ENCODE measurements at regions not wholly inside any gene's neighbourhood (a gene's known extent, or its start where the extent isn't known, plus 50 kb on each side); places are given as distances from the start of the nearest gene placed in this dataset.

DNA sequence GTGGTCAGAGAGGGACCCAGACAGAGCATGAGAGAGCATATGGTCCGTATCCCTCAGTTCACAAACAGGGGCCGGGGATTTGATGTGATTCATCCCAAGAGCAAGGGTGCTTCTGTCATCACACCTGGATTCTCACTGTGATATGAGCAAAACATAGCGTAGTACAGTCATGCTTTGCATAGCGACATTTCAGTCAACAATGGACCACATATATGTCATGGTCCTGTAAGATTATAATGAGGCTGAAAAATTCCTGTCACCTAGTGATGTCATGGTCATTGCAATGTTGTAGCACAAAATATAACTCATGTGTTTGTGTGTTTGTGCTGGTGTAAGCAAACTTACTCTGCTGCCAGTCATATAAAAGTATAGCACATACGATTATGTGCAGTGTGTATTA is 207.4 kb upstream of the CDH13 start:
- intact Hi-C loops (cut with micrococcal nuclease): no loop called here
- Histone ChIP-seq H3K79me1 (ENCODE audit: low read depth in 1 of 2, low read length in 2 of 2) (no peaks in the 10 kb centered on the region), H2AK9ac (replicated peaks; ENCODE audit: low read depth, low read length, poor library complexity) (no peak overlapping the region)

More for the DNA sequence above, 207.4 kb upstream of the CDH13 start:
- no peak overlapping the region for H4K5ac ChIP-seq (ENCODE audit: low read depth, low read length)
- no peak overlapping the region for H3K9ac ChIP-seq (ENCODE audit: low read depth, low read length)
- DNase-seq (no peak), ATAC-seq (ENCODE audit: low read depth) (no peak)
- H2BK120ac ChIP-seq (ENCODE audit: low read depth, low read length): no peak overlapping the region
- H3K23ac ChIP-seq (ENCODE audit: low read depth, low read length): no peak overlapping the region
- POLR2A ChIA-PET (ENCODE audit: unreplicated experiment): no interaction called here
- H4K20me1 ChIP-seq (ENCODE audit: insufficient read depth, low read length): no peaks in the 10 kb centered on the region
- no peak overlapping the region for H3K4me2 ChIP-seq (ENCODE audit: low read depth, low read length)
- no peak overlapping the region for H4K8ac ChIP-seq (ENCODE audit: low read depth in 2 of 2, low read length in 2 of 2)
- no peak overlapping the region for H2BK5ac ChIP-seq (ENCODE audit: low read depth, low read length, poor library complexity, severe bottlenecking)
- no peak overlapping the region for H2BK15ac ChIP-seq (ENCODE audit: low read depth, low read length)
- no peak overlapping the region for H3K14ac ChIP-seq (replicated peaks; ENCODE audit: low read depth, low read length)
- H3K4ac ChIP-seq (ENCODE audit: low read depth, low read length): no peak overlapping the region
- no peak overlapping the region for H2AFZ ChIP-seq (replicated peaks; ENCODE audit: low read length, poor library complexity)
- no peak overlapping the region for H2BK20ac ChIP-seq (ENCODE audit: low read depth, low read length)
- dilution Hi-C loops (cut with HindIII; ENCODE audit: low sequenced_read_pairs, unreplicated experiment): no loop called here
- in situ Hi-C loops (cut with MboI; ENCODE audit: low sequenced_read_pairs): no loop called here
- no peak overlapping the region for H3K27ac ChIP-seq (ENCODE audit: insufficient read depth, low read length)
- WGBS, 2 experiments (ENCODE audit: extremely low coverage in 2 of 2, insufficient read length in 1 of 2): 80% methylated on average over 3 of the region's 5 CpGs; no CpG with 5 or more reads in 1 of the 2 experiments
- H3K9me1 ChIP-seq (ENCODE audit: insufficient read depth, low read length): no peaks in the 10 kb centered on the region
- CTCF ChIA-PET: no interaction called here
- no peaks in the 10 kb centered on the region for H3K27me3 ChIP-seq (ENCODE audit: control insufficient read depth, insufficient read depth, low read length)
- H4K91ac ChIP-seq (ENCODE audit: insufficient read depth, low read depth, low read length): no peak overlapping the region
- H2AK5ac ChIP-seq (ENCODE audit: low read depth, low read length): no peak overlapping the region
- H3K56ac ChIP-seq (ENCODE audit: extremely low read depth, insufficient read depth, low read length): no peak overlapping the region
- BruUV-seq (replicated peaks): no TSS peak
- no peaks in the 10 kb centered on the region for H3K4me1 ChIP-seq (ENCODE audit: control insufficient read depth, insufficient read depth, low read length)
- TF ChIP-seq FOS (IDR thresholded peaks at IDR 0.05; ENCODE audit: low read depth, low read length): no peak
- TF ChIP-seq ELK1 (IDR thresholded peaks at IDR 0.05; ENCODE audit: borderline replicate concordance, low read depth, low read length): no peak
- TF ChIP-seq RAD21 (IDR thresholded peaks at IDR 0.05; ENCODE audit: low read length): no peak
- no peak for TF ChIP-seq RFX5 (IDR thresholded peaks at IDR 0.05; ENCODE audit: low read depth, low read length)
- no peak for TF ChIP-seq MXI1 (IDR thresholded peaks at IDR 0.05; ENCODE audit: borderline replicate concordance, low read depth, low read length)
- no peaks in the 10 kb centered on the region for H3K9me3 ChIP-seq (ENCODE audit: control insufficient read depth, insufficient read depth, low read length)
- no peak overlapping the region for H3K18ac ChIP-seq (ENCODE audit: low read depth, low read length)
- H3K4me3 ChIP-seq (ENCODE audit: insufficient read depth, low read depth, low read length): no peak overlapping the region
- no peaks in the 10 kb centered on the region for H3K36me3 ChIP-seq (ENCODE audit: control insufficient read depth, insufficient read depth, low read length)
